Neutrophil (primary cell): ENCODE measurements at regions not wholly inside any gene's neighbourhood (a gene's known extent, or its start where the extent isn't known, plus 50 kb on each side); places are given as distances from the start of the nearest gene placed in this dataset.

Source experiments
- H3K27ac ChIP-seq: fragments of 200-600 bp; sonication (generic); 2 replicates; pipeline ENCODE4 v1.5.1; 2016; ENCODE audit warnings: mild to moderate bottlenecking, moderate library complexity
- H3K27me3 ChIP-seq: fragments of 200-600 bp; sonication (generic); 2 replicates; pipeline ENCODE4 v1.6.0; 2016; ENCODE audit warnings: mild to moderate bottlenecking
- H3K36me3 ChIP-seq: fragments of 200-600 bp; sonication (generic); 2 replicates; pipeline ENCODE4 v1.5.1; 2017
- H3K4me1 ChIP-seq, 2 experiments: fragments of 200-600 bp in 1 of 2; sonication (generic) in 1 of 2; 1 replicate in 1 of 2; 2 replicates in 1 of 2; pipeline versions ENCODE4 v1.5.1 to v1.6.1; 2013 to 2016; ENCODE audit warnings: low read depth in 1 of 2, low read length in 1 of 2, mild to moderate bottlenecking in 1 of 2, moderate library complexity in 1 of 2; ENCODE audit not compliant: control insufficient read depth in 1 of 2, insufficient read depth in 1 of 2
- H3K4me3 ChIP-seq, 2 experiments: fragments of 200-600 bp in 1 of 2; sonication (generic) in 1 of 2; 1 replicate in 1 of 2; 2 replicates in 1 of 2; pipeline ENCODE4 v1.5.1; 2013 to 2016; ENCODE audit warnings: low read depth in 1 of 2, low read length in 1 of 2, mild to moderate bottlenecking in 1 of 2, moderate library complexity in 1 of 2
- H3K9me3 ChIP-seq: fragments of 200-600 bp; sonication (generic); 2 replicates; pipeline ENCODE4 v1.5.1; 2016
- TF ChIP-seq, protein P1 (sequence below): fragments of 200-600 bp; sonication (generic); IDR thresholded peaks from 2 replicates; pipeline ENCODE4 v1.5.1; 2016; ENCODE audit warnings: antibody characterized with exemption

DNA sequence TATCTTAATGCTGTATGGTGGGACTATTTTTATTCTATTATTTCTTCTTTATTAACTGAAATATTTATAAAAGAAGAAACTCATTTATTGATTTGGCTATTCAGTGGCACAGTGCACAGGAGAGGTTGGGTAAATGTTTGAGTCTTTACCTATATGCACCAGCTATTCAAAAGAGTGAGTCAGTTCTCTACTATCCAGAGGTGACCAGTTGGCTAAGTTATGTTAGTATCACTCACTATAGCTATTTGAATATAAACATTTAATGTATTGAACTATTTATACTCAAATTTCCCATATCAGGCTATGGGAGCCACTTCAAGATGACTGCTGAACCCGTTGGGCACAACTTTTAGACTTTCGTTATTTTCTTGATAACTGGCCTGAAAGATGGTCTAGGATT, 106.1 kb upstream of the VEGFC start:
- H3K27ac ChIP-seq: no peak overlapping the region
- TF ChIP-seq, protein P1, sequence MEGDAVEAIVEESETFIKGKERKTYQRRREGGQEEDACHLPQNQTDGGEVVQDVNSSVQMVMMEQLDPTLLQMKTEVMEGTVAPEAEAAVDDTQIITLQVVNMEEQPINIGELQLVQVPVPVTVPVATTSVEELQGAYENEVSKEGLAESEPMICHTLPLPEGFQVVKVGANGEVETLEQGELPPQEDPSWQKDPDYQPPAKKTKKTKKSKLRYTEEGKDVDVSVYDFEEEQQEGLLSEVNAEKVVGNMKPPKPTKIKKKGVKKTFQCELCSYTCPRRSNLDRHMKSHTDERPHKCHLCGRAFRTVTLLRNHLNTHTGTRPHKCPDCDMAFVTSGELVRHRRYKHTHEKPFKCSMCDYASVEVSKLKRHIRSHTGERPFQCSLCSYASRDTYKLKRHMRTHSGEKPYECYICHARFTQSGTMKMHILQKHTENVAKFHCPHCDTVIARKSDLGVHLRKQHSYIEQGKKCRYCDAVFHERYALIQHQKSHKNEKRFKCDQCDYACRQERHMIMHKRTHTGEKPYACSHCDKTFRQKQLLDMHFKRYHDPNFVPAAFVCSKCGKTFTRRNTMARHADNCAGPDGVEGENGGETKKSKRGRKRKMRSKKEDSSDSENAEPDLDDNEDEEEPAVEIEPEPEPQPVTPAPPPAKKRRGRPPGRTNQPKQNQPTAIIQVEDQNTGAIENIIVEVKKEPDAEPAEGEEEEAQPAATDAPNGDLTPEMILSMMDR: no peak
- H3K9me3 ChIP-seq: no peaks in the 10 kb centered on the region

DNA sequence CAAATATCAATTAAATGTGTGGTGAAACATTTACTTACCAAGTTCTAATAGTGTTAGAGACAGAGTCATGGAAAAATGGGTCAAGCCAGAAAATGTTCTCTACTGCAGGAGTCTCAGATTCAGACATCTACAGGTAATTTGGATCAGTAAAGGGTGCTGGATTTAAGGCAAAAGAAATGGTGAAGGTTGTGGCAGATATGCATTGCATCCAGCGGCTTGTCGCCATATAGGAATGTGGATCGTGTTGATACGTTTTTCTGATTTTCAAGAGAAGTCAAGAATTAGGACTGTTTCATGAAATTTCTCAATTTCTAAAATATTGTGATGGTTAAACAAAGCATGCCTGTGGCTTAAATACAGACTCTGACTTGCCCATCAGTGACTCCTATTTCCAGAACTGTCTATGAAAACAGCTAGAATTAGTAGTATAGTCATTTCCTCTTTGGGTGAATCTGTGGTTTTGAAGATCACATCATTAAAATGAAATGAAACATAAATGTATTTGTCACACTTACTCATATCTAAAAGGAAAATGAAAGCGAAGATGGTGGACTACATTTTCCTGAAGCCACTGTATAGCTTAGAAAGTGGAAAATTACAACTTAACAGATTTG, 110.1 kb upstream of the VEGFC start:
- TF ChIP-seq, protein P1: no peak
- Histone ChIP-seq H3K36me3 (no peaks in the 10 kb centered on the region), H3K27ac (no peak overlapping the region), H3K4me3 (no peak overlapping the region), H3K27me3 (no peaks in the 10 kb centered on the region), H3K4me1 (no peaks in the 10 kb centered on the region), H3K9me3 (no peaks in the 10 kb centered on the region)

More for the DNA sequence above, 106.1 kb upstream of the VEGFC start:
- Histone ChIP-seq H3K27me3 (no peaks in the 10 kb centered on the region), H3K4me1 (no peaks in the 10 kb centered on the region), H3K4me3 (no peak overlapping the region), H3K36me3 (no peaks in the 10 kb centered on the region)

GRCh38 chr4:176906709-176907108, 114.0 kb upstream of the VEGFC start:
- Histone ChIP-seq H3K4me3 (no peak overlapping the region), H3K9me3 (no peaks in the 10 kb centered on the region), H3K36me3 (no peaks in the 10 kb centered on the region), H3K4me1 (no peaks in the 10 kb centered on the region), H3K27me3 (no peaks in the 10 kb centered on the region), H3K27ac (no peak overlapping the region)
- TF ChIP-seq, protein P1: no peak

DNA sequence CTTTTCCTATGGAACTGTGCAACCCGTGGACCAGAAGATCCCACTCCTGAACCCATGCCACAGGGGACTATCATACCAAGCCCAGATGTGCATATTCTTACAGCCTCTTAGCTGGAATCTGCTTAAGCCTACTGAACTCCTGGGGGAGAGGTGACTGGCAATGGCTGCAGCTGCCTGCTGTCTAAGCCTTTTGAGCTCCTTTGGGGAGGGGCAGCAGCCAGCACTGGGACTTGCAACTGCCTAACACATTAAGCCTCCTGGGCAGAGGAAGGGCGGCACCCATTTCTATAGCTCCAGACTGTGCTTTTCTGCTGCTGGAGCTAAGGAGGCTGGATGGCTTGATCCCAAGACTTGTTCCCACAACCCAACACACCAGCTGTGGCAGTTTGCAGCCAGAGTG, 117.9 kb upstream of the VEGFC start:
- Histone ChIP-seq H3K27ac (no peak overlapping the region), H3K9me3 (no peaks in the 10 kb centered on the region), H3K4me3 (no peak overlapping the region), H3K36me3 (no peaks in the 10 kb centered on the region), H3K4me1 (no peaks in the 10 kb centered on the region), H3K27me3 (no peaks in the 10 kb centered on the region)
- TF ChIP-seq, protein P1: no peak

DNA sequence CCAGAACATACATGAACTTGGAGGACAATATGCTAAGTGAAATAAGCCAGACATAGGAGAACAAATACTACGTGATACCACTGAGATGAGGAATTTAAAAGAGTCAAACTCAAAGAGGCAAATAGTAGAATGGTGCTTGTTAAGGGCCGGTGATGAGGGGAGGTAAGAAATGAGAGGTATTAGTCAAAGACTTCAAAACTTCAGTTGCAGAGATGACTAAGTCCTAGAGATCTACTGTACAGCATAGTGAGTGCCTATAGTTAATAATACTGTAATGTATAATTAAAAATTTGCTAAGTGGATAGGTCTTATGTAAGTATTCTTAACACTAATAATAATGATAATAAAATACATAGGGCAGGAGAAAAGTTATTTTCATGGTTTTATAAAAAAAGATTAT, 126.9 kb upstream of the VEGFC start:
- TF ChIP-seq, protein P1: no peak
- no peaks in the 10 kb centered on the region for H3K36me3 ChIP-seq
- no peaks in the 10 kb centered on the region for H3K27me3 ChIP-seq
- no peak overlapping the region for H3K4me3 ChIP-seq
- H3K27ac ChIP-seq: no peak overlapping the region
- no peaks in the 10 kb centered on the region for H3K4me1 ChIP-seq
- H3K9me3 ChIP-seq: no peaks in the 10 kb centered on the region
